IPS-NIHi11 (cell line): ENCODE measurements at regions not wholly inside any gene's neighbourhood (a gene's known extent, or its start where the extent isn't known, plus 50 kb on each side); places are given as distances from the start of the nearest gene placed in this dataset.
A peak's percentile ranks its signal among the peaks of the same experiment; 100 is the strongest.

ENCODE experiments used
- DNase-seq: peaks from one replicate; pipeline ENCODE4 v3.0.0; 2012; ENCODE audit warnings: mixed read lengths, low spot score

- DNase-seq: no peak
Measured at GRCh38 chr10:64209561-64209960, 688.4 kb downstream of the REEP3 start.

GRCh38 chr10:64210211-64210610, 689.0 kb downstream of the REEP3 start:
- no peak for DNase-seq

- DNase-seq: no peak
Measured at GRCh38 chr10:64211466-64211865, 690.3 kb downstream of the REEP3 start.

GRCh38 chr10:64215088-64215487, 693.9 kb downstream of the REEP3 start:
- no peak for DNase-seq

- DNase-seq: no peak
Measured at GRCh38 chr10:64219271-64220025, 698.2 kb downstream of the REEP3 start.

- no peak for DNase-seq
Measured at GRCh38 chr10:64234489-64234888, 713.3 kb downstream of the REEP3 start.

GRCh38 chr10:64257704-64258103, 736.5 kb downstream of the REEP3 start:
- DNase-seq: no peak

GRCh38 chr10:64261092-64261491, 739.9 kb downstream of the REEP3 start:
- no peak for DNase-seq

GRCh38 chr10:64261676-64262075, 740.5 kb downstream of the REEP3 start:
- no peak for DNase-seq

- no peak for DNase-seq
Measured at GRCh38 chr10:64265961-64266360, 744.8 kb downstream of the REEP3 start.

- no peak for DNase-seq
Measured at GRCh38 chr10:64271508-64271907, 750.3 kb downstream of the REEP3 start.

- peak; percentile 21 for DNase-seq
Measured at GRCh38 chr10:64271983-64272382, 750.8 kb downstream of the REEP3 start.

- DNase-seq: no peak
Measured at GRCh38 chr10:64275001-64275400, 753.8 kb downstream of the REEP3 start.

GRCh38 chr10:64275774-64276173, 754.6 kb downstream of the REEP3 start:
- DNase-seq: no peak

GRCh38 chr10:64277536-64277935, 756.3 kb downstream of the REEP3 start:
- DNase-seq: no peak

GRCh38 chr10:64283621-64284020, 762.4 kb downstream of the REEP3 start:
- DNase-seq: no peak

- DNase-seq: no peak
Measured at GRCh38 chr10:64286533-64286932, 765.3 kb downstream of the REEP3 start.

GRCh38 chr10:64288404-64288803, 767.2 kb downstream of the REEP3 start:
- no peak for DNase-seq

- no peak for DNase-seq
Measured at GRCh38 chr10:64303566-64303965, 782.4 kb downstream of the REEP3 start.

GRCh38 chr10:64306729-64307327, 785.6 kb downstream of the REEP3 start:
- DNase-seq: no peak

- no peak for DNase-seq
Measured at GRCh38 chr10:64312876-64313275, 791.7 kb downstream of the REEP3 start.

GRCh38 chr10:64313967-64314366, 792.8 kb downstream of the REEP3 start:
- DNase-seq: no peak

- no peak for DNase-seq
Measured at GRCh38 chr10:64316416-64316815, 795.2 kb downstream of the REEP3 start.

GRCh38 chr10:64316833-64317232, 795.6 kb downstream of the REEP3 start:
- no peak for DNase-seq
